Bronchial epithelial cell (primary cell): ENCODE measurements at regions not wholly inside any gene's neighbourhood (a gene's known extent, or its start where the extent isn't known, plus 50 kb on each side); places are given as distances from the start of the nearest gene placed in this dataset.
"Not testable (repeated sequence)": the region's sequence is repeated elsewhere in the genome, so short reads cannot be mapped to it uniquely, and the experiment has no call there.

Experiments used
- DNase-seq: peaks from one replicate; pipeline ENCODE4 v3.0.0-alpha.2; 2010; ENCODE audit warnings: low read depth
- FAIRE-seq: peaks from 2 replicates; lab custom pipeline; 2011; peaks lifted over from hg19 to GRCh38; lab: Jason Lieb, UNC
- H3K27me3 ChIP-seq: 2 replicates; pipeline ENCODE4 v1.5.1; 2011; ENCODE audit warnings: low read length; ENCODE audit not compliant: control insufficient read depth, insufficient read depth
- H3K36me3 ChIP-seq: 2 replicates; pipeline ENCODE4 v1.5.1; 2011; ENCODE audit warnings: low read length; ENCODE audit not compliant: control insufficient read depth, insufficient read depth
- H3K4me3 ChIP-seq: 2 replicates; pipeline ENCODE4 v1.5.1; 2011; ENCODE audit warnings: mild to moderate bottlenecking, low read depth, low read length, control low read depth
- TF ChIP-seq, protein P1 (sequence below): IDR thresholded peaks from 2 replicates; pipeline ENCODE4 v1.5.1; 2011; ENCODE audit warnings: mild to moderate bottlenecking, moderate library complexity, low read length, control low read depth, inconsistent platforms; ENCODE audit not compliant: insufficient read depth, severe bottlenecking

- DNase-seq (no peak), FAIRE-seq (no peak)
- TF ChIP-seq, protein P1, sequence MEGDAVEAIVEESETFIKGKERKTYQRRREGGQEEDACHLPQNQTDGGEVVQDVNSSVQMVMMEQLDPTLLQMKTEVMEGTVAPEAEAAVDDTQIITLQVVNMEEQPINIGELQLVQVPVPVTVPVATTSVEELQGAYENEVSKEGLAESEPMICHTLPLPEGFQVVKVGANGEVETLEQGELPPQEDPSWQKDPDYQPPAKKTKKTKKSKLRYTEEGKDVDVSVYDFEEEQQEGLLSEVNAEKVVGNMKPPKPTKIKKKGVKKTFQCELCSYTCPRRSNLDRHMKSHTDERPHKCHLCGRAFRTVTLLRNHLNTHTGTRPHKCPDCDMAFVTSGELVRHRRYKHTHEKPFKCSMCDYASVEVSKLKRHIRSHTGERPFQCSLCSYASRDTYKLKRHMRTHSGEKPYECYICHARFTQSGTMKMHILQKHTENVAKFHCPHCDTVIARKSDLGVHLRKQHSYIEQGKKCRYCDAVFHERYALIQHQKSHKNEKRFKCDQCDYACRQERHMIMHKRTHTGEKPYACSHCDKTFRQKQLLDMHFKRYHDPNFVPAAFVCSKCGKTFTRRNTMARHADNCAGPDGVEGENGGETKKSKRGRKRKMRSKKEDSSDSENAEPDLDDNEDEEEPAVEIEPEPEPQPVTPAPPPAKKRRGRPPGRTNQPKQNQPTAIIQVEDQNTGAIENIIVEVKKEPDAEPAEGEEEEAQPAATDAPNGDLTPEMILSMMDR: no peak
- Histone ChIP-seq H3K4me3 (no peak overlapping the region), H3K27me3 (no peaks in the 10 kb centered on the region), H3K36me3 (no peaks in the 10 kb centered on the region)
Observed at GRCh38 chr5:82636591-82636990, 358.4 kb upstream of the RPS23 start.

- FAIRE-seq: no peak
- DNase-seq: peak; percentile 97
- H3K36me3 ChIP-seq: no peaks in the 10 kb centered on the region
- no peak overlapping the region for H3K4me3 ChIP-seq
- TF ChIP-seq, protein P1: no peak
- H3K27me3 ChIP-seq: no peaks in the 10 kb centered on the region
Observed at GRCh38 chr5:82635561-82636288, 357.6 kb upstream of the RPS23 start.

- FAIRE-seq (no peak), DNase-seq (no peak)
- no peaks in the 10 kb centered on the region for H3K36me3 ChIP-seq
Observed at GRCh38 chr5:82628364-82628910, 350.3 kb upstream of the RPS23 start.

GRCh38 chr5:82626905-82627591 lies 348.9 kb upstream of the RPS23 start:
- not testable (repeated sequence) for H3K27me3 ChIP-seq, DNase-seq, FAIRE-seq, H3K4me3 ChIP-seq, H3K36me3 ChIP-seq

More at GRCh38 chr5:82628364-82628910, 350.3 kb upstream of the RPS23 start:
- Histone ChIP-seq H3K4me3 (no peak overlapping the region), H3K27me3 (no peaks in the 10 kb centered on the region)
- TF ChIP-seq, protein P1: no peak

DNA sequence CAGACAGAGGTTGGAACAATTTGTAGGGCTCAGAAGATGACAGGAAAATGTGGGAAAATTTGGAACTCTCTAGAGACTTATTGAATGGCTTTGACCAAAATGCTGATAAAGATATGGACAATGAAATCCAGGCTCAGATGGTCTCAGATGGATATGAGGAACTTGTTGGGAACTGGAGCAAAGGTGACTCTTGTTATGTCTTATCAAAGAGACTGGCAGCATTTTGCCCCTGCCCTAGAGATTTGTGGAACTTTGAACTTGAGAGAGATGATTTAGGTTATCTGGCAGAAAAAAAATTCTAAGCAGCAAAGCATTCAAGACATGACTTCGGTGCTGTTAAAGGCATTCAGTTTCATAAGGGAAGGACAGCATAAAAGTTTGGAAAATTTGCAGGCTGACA lies 347.9 kb upstream of the RPS23 start:
- FAIRE-seq, H3K27me3 ChIP-seq, H3K4me3 ChIP-seq, DNase-seq, H3K36me3 ChIP-seq: not testable (repeated sequence)

- no peaks in the 10 kb centered on the region for H3K36me3 ChIP-seq
- FAIRE-seq: no peak
- DNase-seq: no peak
- TF ChIP-seq, protein P1: no peak
- H3K27me3 ChIP-seq: no peaks in the 10 kb centered on the region
- no peak overlapping the region for H3K4me3 ChIP-seq
Observed at GRCh38 chr5:82624062-82624461, 345.9 kb upstream of the RPS23 start.
